HG02938 (cell line): ENCODE measurements at regions not wholly inside any gene's neighbourhood (a gene's known extent, or its start where the extent isn't known, plus 50 kb on each side); places are given as distances from the start of the nearest gene placed in this dataset.
"Not testable (repeated sequence)": the region's sequence is repeated elsewhere in the genome, so short reads cannot be mapped to it uniquely, and the experiment has no call there.

Experiments
- ATAC-seq: cut with Tn5 transposase; IDR thresholded peaks from one replicate; pipeline ENCODE4 v1.9.1; 2021; ENCODE audit warnings: mild to moderate bottlenecking, moderate library complexity; ENCODE audit not compliant: unreplicated experiment

DNA sequence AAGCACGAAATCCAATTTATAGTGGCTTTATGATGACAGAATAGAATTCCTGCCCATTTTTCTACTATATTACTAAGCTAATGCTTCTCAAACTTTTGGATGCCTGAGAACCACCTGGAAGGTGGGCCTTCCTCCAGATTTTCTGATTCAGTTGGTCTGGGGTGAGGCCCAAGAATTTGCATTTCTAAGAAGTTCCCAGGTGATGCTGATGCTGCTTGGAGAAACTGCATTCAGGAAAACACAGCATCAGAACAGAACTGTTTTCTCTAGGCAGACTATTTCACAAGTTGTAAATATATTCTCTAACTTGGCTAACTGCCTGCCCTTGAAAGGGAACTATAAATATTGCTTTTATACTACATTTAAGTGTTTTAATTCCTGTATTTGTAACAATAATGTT lies 644.9 kb upstream of the DPPA4 start:
- ATAC-seq, result no peak

DNA sequence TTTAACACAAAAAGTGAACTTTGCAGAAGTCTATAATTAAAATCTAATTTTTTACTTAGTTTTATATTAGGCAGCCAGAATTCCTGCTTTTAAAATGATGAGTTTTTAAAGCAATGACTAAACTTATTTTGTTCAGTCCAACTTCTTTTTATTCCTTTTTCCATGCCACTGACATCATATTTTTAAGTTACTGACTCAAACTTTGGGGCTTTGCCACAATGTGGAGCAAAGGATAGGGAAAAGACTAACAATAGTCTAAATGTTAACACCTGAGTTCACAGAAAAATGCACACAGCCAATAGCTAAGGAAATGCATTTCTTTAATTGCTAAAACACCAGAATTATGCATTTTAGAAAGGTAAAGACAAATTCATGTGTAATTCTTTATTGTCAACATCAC lies 647.6 kb upstream of the DPPA4 start:
- ATAC-seq, result no peak

DNA sequence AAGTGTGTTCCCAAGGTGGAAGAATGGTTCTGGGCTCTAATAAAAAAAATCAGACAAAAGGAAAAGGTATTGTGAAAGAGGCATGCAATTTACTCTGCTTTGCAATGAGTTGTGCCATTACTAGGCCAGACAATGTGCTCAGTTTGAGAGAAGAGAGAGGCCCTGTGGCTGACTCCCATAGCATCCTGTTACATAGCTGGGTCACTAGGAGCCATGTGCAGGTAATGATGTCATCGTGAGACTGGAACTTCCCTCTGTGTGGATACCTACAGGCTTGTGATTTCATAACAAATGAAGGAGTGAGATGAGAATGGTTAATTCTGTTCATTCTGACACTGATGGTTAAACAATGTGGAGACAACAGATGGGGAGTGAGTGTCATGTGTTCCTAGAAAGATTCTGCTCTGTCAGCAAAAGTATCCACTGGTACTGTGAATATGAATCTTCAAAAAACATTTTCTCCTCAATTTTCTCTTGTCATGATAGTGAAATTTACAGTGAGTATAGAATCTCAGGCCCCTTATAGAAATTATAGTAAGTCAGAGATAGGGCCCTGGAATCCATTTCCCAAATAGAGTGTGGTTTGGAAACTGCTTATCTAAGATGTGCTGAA lies 648.7 kb upstream of the DPPA4 start:
- ATAC-seq, result no peak

DNA sequence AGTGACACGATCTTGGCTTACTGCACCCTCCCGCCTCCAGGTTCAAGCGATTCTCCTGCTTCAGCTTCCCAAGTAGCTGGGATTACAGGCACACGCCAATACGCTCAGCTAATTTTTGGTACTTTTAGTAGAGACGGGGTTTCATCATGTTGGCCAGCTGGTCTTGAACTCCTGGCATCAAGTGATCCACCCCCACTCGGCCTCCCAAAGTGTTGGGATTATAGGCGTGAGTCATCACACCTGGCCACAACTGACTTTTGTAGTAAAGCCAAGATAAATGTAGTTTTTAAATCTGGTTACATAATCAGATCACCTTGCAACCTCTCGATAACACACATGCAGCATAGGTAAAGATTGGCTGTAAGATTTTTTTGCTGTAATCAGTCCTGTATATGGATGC lies 657.5 kb upstream of the DPPA4 start:
- no peak for ATAC-seq

DNA sequence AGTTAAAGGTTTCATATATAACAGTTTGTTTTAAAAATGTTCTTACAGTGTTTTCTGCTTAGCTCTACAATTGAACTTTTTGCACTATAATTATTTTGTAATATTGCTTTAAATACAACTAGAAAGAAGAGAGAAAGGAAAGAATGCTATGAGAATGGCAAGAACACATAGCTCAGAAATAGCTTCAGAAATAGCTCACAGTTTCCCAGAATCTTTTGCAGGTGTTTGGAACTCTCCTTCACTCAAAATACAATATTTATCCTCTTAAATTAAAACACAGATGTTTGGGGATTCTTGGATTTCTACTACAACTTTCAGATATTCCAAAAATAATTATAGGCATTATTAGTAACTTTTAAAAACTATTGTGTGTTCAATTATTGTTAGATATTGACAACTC lies 658.0 kb upstream of the DPPA4 start:
- no peak for ATAC-seq

DNA sequence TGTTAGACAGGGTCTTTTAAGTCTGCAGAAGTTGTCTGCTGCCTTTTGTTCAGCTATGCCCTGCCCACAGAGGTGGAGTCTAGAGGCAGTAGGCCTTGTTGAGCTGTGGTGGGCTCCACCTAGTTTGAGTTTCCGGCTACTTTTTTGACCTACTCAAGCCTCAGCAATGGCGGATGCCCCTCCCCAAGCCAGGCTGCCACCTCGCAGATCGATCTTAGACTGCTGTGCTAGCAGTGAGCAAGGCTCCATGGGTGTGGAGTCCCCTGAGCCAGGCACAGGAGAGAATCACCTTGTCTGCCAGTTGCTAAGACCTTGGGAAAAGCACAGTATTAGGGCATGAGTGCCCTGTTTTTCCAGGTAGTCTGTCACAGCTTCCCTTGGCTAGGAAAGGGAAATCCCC lies 664.6 kb upstream of the DPPA4 start:
- not testable (repeated sequence) for ATAC-seq

DNA sequence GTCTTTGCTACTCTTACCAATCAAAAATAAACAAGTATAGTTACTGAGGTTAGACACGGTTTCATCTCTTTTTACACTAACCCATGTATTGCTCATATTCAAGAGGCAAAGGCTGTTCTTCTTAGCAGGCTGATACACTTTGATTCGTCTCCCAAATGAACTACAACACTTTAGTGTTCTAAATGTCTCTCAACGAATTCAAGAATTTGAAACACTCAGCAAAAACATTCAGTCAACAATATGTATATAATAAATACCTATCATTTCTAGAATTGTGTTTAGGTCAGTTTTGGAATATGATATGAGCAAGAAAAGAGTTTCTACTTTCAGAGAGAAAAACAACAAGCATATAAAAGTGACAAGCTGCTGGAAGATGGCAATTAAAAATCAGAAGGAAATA lies 669.6 kb upstream of the DPPA4 start:
- no peak for ATAC-seq

DNA sequence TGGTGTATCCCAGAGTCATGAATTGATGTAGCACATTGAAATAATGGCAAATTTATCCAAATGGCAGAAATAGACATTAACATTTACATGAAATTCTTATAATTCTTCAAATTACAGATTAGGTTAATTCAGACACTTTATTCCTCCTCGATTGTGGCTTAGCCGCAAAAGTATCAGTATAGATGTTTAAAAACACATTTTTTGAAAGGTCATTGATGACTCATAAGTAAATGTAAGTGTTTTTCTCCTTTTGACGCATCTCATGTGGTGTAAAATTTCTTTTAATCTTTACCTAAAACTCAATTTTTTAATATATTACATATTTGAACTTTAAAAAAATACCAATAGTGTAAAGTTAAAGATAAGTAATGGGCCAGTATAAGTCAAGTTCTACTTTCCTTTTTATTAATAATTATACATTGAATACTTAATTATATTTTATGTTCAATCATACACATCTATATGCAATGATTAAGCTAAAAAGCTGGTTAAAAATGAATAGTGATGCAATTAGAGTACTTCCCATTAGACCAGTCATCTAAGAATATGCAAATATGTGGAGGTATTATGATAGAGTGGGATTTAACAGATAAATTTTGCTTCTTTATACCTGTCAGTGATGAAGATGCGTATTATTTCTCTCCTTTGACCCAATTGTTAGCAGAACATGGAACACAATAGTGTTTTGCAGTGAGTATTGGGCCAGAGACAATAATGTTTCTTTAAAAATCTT lies 678.1 kb upstream of the DPPA4 start:
- ATAC-seq, result peak; percentile 45

DNA sequence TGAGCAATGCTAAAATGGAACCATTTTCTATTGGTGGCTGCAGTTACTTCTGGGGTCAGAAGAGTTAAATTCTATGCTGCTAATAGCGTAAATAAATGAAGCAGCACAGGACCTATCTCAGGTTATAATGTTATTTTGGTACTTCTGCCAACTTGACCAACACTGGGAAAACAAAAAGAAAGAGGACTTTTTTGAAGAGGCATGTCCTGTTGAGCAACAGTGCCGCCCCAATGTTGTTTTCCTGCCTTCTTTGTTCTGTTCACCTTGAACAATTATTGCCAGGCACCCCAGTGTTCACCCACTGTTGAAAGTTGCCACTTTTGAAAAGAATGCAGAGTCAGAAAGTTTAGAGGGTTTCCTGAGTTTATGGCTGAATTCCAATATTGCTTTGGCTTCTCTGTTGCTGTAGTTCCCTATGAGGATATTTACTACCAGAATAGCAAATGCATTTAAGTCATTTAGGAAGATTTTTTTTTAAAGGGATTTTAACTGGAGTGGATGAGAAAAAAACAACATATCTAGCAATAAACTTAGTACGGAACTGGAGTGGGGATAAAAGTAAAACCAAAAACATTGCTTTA lies 679.0 kb upstream of the DPPA4 start:
- ATAC-seq, result no peak

DNA sequence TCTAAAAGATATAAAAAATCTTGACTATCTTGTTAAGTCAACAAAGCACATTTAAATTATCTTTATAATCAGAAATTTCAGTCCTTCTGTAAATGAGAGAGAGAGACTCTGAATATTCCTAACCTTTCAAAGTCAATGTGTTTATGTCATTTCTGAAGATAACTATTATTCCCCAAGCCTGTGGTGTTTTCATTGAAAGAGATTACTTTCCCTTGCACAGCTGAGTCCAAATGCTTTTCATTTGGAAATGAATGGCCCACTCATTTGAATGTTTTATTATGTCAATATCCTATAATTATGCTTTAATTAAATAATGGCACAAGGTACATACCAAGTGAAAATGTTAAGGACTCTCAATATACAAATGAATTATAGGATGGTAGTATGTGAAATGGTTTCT lies 680.0 kb upstream of the DPPA4 start:
- ATAC-seq, result no peak

DNA sequence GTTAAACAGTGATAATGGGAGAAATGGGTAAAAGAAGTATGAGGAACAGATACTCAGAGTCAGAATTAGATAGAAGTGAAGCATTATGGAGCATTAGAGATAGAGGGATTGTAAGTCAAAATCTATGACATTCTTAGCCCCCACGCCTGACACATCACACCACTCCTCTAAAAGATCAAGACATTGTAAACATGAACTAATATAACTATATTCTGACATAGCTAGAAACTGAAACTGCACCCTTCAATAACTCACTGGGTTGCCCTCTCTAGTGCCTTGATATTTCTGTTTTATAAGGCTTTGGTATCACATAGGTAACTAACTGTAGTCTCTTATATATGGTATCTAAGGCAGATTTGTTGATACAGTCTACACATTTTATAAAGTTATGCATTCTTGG lies 684.3 kb upstream of the DPPA4 start:
- no peak for ATAC-seq

DNA sequence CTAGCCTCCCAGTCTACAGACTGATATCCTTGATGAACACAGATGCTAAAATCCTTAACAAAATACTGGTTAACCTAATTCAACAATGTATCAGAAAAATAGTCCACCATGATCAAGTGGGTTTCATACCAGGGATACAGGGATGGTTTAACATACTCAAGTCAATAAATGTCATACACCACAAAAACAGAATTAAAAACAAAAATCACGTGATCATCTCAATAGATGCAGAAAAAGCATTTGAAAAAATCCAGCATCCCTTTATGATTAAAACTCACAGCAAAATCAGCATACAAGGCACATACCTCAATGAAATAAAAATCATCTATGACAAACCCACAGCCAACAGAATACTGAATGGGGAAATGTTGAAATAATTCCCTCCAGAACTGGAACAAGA lies 685.7 kb upstream of the DPPA4 start:
- not testable (repeated sequence) for ATAC-seq

DNA sequence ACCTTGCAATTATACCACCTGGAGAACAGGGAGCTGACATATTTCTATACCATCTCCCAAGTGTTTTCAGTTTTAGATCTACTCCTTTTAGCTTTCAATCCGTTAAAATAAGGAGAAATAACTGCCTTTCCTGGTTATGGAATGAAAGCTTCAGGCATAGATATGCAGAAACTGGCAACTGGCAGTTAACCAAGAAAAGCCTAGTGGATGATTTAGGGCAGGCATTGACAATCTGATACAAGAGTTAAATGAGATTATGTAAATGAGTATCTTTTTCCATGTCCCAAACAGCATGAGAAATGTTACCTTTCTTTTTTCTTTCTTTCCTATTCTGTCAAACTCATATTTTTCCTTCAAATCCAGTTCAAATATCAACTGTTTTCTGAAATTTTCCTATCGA lies 689.1 kb upstream of the DPPA4 start:
- ATAC-seq, result no peak

DNA sequence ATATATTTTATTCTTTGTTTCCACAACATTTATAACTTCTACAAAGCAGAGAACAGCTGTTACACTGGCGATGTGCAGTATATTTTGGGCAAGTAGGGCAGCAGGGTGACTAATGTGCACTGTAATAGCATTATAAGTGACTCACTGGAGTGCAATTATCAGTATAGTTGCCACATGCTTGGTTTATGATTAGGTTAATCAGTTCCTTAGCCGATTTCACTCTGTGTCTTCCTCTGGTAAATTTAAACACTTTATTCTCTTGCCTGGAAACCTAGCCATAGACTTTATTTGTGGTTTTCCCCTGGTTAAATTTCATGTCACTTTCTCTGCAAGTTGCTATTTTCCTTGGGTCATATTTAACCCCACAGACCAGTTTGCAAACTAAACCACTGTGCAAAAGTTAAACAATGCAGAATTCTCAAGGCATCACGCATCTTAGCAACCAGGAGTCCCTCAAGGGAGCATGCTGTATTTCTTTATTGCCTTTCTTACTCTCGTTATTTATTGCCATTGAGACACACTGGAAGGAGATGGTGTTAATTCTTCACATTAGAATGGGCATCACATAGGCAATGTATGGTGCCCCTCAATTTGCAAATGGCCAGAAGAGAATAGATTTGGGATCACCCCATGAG lies 690.2 kb upstream of the DPPA4 start:
- no peak for ATAC-seq

DNA sequence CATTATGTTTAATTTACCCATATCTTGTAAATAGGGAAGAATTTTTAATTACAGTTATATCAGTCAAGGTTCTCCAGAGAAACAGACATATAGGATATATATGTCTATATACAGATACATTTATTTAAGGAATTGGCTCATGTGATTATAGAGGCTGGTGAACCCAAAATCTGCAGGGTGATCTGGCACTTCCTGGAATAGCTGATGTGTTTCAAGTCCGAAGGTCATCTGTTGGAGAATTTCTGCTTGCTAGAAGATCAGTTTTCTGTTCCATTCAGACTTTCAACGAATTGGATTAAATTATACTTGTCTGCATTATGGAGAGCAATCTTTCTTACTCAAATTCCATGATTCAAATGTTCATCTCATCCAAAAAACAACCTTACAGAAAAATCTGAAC lies 694.6 kb upstream of the DPPA4 start:
- ATAC-seq, result no peak

DNA sequence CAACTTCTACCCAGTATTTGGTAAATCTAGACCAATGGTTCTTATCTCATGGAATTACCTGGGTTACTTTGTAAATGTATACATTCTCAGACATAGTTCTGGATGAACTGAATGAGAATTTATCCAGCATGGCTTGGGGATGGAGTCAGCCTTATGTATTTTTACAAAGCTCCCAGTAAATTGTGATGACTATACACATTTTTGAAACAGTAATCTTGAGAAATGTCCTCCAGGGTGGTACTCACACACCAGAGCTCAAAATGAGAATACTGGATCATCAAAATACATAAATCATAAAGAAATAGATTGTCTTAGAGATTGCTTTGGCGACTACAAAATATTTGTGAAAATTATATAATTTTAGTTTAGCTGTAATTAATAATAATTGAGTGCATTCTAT lies 722.1 kb upstream of the DPPA4 start:
- no peak for ATAC-seq

DNA sequence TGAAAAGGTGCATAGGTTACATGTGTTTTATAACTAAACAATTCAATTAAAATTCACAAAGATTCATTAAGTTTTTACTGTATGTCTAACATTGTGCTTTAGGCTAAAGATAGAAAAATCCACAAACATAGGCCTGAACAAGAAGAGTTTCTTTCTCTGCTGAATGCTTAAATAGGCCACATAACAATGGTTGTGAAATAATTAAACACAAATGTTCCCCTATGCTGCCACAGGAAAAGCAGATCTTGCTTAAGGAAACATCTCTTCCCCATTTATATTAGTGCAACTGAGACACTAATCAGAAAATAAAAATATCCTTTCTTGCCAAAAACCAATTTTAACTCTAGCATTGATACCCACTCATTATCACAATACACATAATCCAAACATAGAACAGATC lies 725.4 kb upstream of the DPPA4 start:
- ATAC-seq, result no peak

DNA sequence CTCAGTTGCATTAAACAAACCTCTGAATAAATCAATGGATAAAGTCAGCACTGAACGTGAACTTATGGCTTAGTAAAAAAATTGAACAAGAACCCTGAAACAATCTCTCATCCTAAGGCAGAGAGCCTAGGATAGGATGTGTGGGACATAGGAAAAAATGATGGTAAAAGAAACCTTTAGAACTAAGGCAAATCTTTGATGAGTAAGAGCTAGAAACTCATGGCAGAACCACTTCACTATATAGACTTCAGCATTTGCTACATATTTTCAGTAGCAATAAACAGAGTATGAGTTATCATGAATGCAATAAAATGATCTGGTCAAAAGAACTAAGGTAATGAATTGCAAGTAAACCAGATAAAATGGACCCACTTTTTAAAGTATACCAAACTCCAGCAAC lies 725.8 kb upstream of the DPPA4 start:
- no peak for ATAC-seq

DNA sequence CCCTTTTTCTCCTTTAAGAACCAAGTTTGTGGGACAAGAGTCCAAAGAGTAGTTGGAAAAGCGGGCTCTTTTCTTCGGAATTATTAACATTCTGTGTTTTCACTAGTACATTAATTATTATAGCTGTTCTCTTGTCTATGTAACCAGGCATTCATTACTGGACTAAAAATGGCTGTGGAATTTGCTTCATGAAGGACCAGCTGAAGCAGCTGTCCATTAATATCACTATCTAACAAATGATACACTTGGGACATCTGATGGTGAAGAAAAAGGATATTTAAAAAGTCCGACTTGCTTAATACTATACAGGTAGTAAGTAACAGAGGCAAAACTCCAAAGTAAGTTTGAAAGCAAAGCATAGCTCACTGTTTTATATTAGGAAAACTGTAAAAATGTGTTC lies 728.9 kb upstream of the DPPA4 start:
- ATAC-seq, result no peak

DNA sequence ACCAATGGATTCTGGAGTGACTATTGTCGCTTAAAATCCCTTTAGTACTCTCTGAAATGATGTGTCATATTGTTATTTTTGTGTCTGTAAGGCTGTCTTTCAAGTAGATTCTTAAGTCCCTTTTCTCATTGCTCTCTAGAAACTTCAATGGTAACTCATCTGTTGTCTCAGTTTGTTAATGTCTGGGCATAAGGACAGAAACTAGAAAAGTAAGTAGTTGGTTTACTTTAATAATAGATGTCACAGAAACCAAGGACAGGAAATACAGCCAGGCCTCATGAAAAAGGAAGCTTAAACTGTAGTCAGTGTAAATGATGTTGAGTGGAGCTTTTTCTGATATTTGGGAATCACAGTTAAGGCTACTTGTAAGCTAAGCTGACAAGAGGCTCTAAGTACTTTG lies 730.2 kb upstream of the DPPA4 start:
- no peak for ATAC-seq

DNA sequence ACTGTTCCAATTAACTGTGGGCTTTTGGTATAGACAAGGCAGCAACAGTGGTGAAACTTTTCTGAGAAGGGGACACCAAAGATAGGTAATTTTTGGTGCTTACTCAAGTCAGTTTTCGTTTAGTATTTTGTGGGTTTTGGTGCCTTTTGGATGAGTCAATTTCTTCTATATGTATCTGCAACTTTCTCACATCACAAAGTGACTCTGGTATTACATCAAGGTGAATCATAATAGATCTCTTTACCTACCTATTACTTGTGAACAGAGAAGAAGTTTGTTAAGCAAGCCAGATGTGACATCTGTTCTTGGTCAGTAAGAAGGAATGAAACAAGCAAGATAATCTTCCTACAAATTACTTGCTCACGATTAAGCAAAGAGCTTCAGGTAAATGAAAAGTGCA lies 732.4 kb upstream of the DPPA4 start:
- ATAC-seq, result no peak
